Fibroblast of peridontal ligament (primary cell): ENCODE measurements at regions not wholly inside any gene's neighbourhood (a gene's known extent, or its start where the extent isn't known, plus 50 kb on each side); places are given as distances from the start of the nearest gene placed in this dataset.

Source experiments
- DNase-seq: peaks from one replicate; pipeline ENCODE4 v3.0.0-alpha.2; 2010; ENCODE audit errors: extremely low read depth

- no peak for DNase-seq
Observed at GRCh38 chr9:15113288-15113687, 193.7 kb downstream of the TTC39B start.

- no peak for DNase-seq
Observed at GRCh38 chr9:15111071-15111470, 195.9 kb downstream of the TTC39B start.

- DNase-seq, result peak; percentile 42
Observed at GRCh38 chr9:15104826-15105420, 194.7 kb upstream of the FREM1 start.

GRCh38 chr9:15103290-15103689, 193.1 kb upstream of the FREM1 start:
- no peak for DNase-seq

GRCh38 chr9:15101095-15101494, 190.9 kb upstream of the FREM1 start:
- no peak for DNase-seq

GRCh38 chr9:15100571-15100970, 190.3 kb upstream of the FREM1 start:
- no peak for DNase-seq

GRCh38 chr9:15096972-15097371, 186.7 kb upstream of the FREM1 start:
- no peak for DNase-seq

GRCh38 chr9:15086778-15087324, 176.6 kb upstream of the FREM1 start:
- DNase-seq, result peak; percentile 97

- DNase-seq, result no peak
Observed at GRCh38 chr9:15086156-15086763, 176.0 kb upstream of the FREM1 start.

- DNase-seq, result no peak
Observed at GRCh38 chr9:15081021-15081753, 171.0 kb upstream of the FREM1 start.

GRCh38 chr9:15080401-15080800, 170.2 kb upstream of the FREM1 start:
- DNase-seq, result no peak

- no peak for DNase-seq
Observed at GRCh38 chr9:15079989-15080388, 169.8 kb upstream of the FREM1 start.

- no peak for DNase-seq
Observed at GRCh38 chr9:15077946-15078729, 167.9 kb upstream of the FREM1 start.

GRCh38 chr9:15073620-15074019, 163.4 kb upstream of the FREM1 start:
- DNase-seq, result no peak

GRCh38 chr9:15070716-15071115, 160.5 kb upstream of the FREM1 start:
- DNase-seq, result no peak

- no peak for DNase-seq
Observed at GRCh38 chr9:15069106-15069505, 158.9 kb upstream of the FREM1 start.

- no peak for DNase-seq
Observed at GRCh38 chr9:15068261-15068660, 158.0 kb upstream of the FREM1 start.

GRCh38 chr9:15059003-15059402, 148.8 kb upstream of the FREM1 start:
- no peak for DNase-seq

GRCh38 chr9:15058236-15058635, 148.0 kb upstream of the FREM1 start:
- DNase-seq, result no peak

- DNase-seq, result peak; percentile 40
Observed at GRCh38 chr9:15055284-15055683, 145.1 kb upstream of the FREM1 start.

- DNase-seq, result no peak
Observed at GRCh38 chr9:15048772-15049171, 138.5 kb upstream of the FREM1 start.

GRCh38 chr9:15047028-15047551, 136.9 kb upstream of the FREM1 start:
- no peak for DNase-seq
